SKM-1 treated with dmso at 0.1 percent for 144 hours (cell line): ENCODE measurements at regions not wholly inside any gene's neighbourhood (a gene's known extent, or its start where the extent isn't known, plus 50 kb on each side); places are given as distances from the start of the nearest gene placed in this dataset.
"Not testable (repeated sequence)": the region's sequence is repeated elsewhere in the genome, so short reads cannot be mapped to it uniquely, and the experiment has no call there.

Experiments
- DNase-seq: peaks from one replicate; lab custom pipeline; 2025; ENCODE audit not compliant: unreplicated experiment; lab: John Stamatoyannopoulos, UW

GRCh38 chr7:112982441-112983063, 104.1 kb downstream of the GPR85 start:
- no peak for DNase-seq

- DNase-seq = no peak
Observed at GRCh38 chr7:112981966-112982365, 104.7 kb downstream of the GPR85 start.

GRCh38 chr7:112979055-112979454, 107.6 kb downstream of the GPR85 start:
- DNase-seq = not testable (repeated sequence)

- not testable (repeated sequence) for DNase-seq
Observed at GRCh38 chr7:112977244-112977955, 109.2 kb downstream of the GPR85 start.

GRCh38 chr7:112970771-112971170, 115.9 kb downstream of the GPR85 start:
- DNase-seq = no peak

- no peak for DNase-seq
Observed at GRCh38 chr7:112969946-112970345, 116.7 kb downstream of the GPR85 start.

GRCh38 chr7:112965506-112965905, 121.1 kb downstream of the GPR85 start:
- no peak for DNase-seq

GRCh38 chr7:112963634-112964033, 123.0 kb downstream of the GPR85 start:
- no peak for DNase-seq

GRCh38 chr7:112962815-112963214, 123.8 kb downstream of the GPR85 start:
- no peak for DNase-seq

GRCh38 chr7:112959276-112959675, 127.4 kb downstream of the GPR85 start:
- no peak for DNase-seq

- no peak for DNase-seq
Observed at GRCh38 chr7:112958775-112959174, 127.9 kb downstream of the GPR85 start.

- DNase-seq = no peak
Observed at GRCh38 chr7:112957901-112958300, 128.7 kb downstream of the GPR85 start.

- not testable (repeated sequence) for DNase-seq
Observed at GRCh38 chr7:112953031-112953430, 133.6 kb downstream of the GPR85 start.

- no peak for DNase-seq
Observed at GRCh38 chr7:112951070-112951469, 135.6 kb downstream of the GPR85 start.

GRCh38 chr7:112949682-112950081, 136.9 kb downstream of the GPR85 start:
- not testable (repeated sequence) for DNase-seq

- no peak for DNase-seq
Observed at GRCh38 chr7:112946350-112946749, 140.3 kb downstream of the GPR85 start.

- DNase-seq = no peak
Observed at GRCh38 chr7:112945046-112945445, 141.6 kb downstream of the GPR85 start.

- DNase-seq = no peak
Observed at GRCh38 chr7:112942981-112943380, 143.6 kb downstream of the GPR85 start.

GRCh38 chr7:112942125-112942524, 144.5 kb downstream of the GPR85 start:
- not testable (repeated sequence) for DNase-seq

- no peak for DNase-seq
Observed at GRCh38 chr7:112940314-112940732, 146.3 kb downstream of the GPR85 start.

GRCh38 chr7:112939574-112940313, 146.9 kb downstream of the GPR85 start:
- peak; percentile 99 for DNase-seq
